SK-N-MC (cell line): ENCODE measurements at regions not wholly inside any gene's neighbourhood (a gene's known extent, or its start where the extent isn't known, plus 50 kb on each side); places are given as distances from the start of the nearest gene placed in this dataset.

Experiments used
- EZH2 ChIP-seq: fragments of 200-600 bp; sonication (generic); IDR thresholded peaks from one replicate; pipeline ENCODE4 v1.6.1; 2017; ENCODE audit warnings: antibody characterized with exemption
- FOXP2 ChIP-seq: optimal IDR thresholded peaks from 2 replicates; pipeline ENCODE3; 2011; ENCODE audit warnings: mild to moderate bottlenecking, moderate library complexity; ENCODE audit not compliant: insufficient read depth; ENCODE audit errors: extremely low read length, control extremely low read depth
- POLR2AphosphoS5 ChIP-seq: IDR thresholded peaks from 2 replicates; pipeline ENCODE4 v1.6.1; 2012; ENCODE audit warnings: mild to moderate bottlenecking, low read depth, low read length, borderline replicate concordance

- TF ChIP-seq POLR2AphosphoS5 (no peak), EZH2 (no peak), FOXP2 (no peak)
These were observed 564.5 kb downstream of the PDCD6IP start for GRCh38 chr3:34362910-34363309.
